OCI-LY1 (cell line): ENCODE measurements at regions not wholly inside any gene's neighbourhood (a gene's known extent, or its start where the extent isn't known, plus 50 kb on each side); places are given as distances from the start of the nearest gene placed in this dataset.

ENCODE experiments used
- H2AFZ ChIP-seq: fragments of 200-600 bp; sonication (generic), shearing (Covaris generic); 2 replicates; pipeline ENCODE4 v1.6.0; 2014; ENCODE audit warnings: antibody characterized with exemption, mild to moderate bottlenecking, low read length
- H3F3A ChIP-seq: fragments of 200-600 bp; sonication (generic), shearing (Covaris generic); 2 replicates; pipeline ENCODE4 v1.6.0; 2014; ENCODE audit warnings: mild to moderate bottlenecking, antibody characterized with exemption, low read length, moderate library complexity; ENCODE audit not compliant: insufficient read depth
- H3K27ac ChIP-seq: fragments of 200-600 bp; sonication (generic); 2 replicates; pipeline ENCODE4 v1.5.1; 2014; ENCODE audit warnings: low read length, mixed run types, mild to moderate bottlenecking, low read depth; ENCODE audit not compliant: poor library complexity, severe bottlenecking
- H3K27me3 ChIP-seq: fragments of 200-600 bp; sonication (generic); 2 replicates; pipeline ENCODE4 v1.6.0; 2014; ENCODE audit warnings: antibody characterized with exemption, mild to moderate bottlenecking, low read length, moderate library complexity; ENCODE audit not compliant: insufficient read depth
- H3K36me3 ChIP-seq: fragments of 200-600 bp; sonication (generic); 2 replicates; pipeline ENCODE4 v1.6.1; 2014; ENCODE audit warnings: mild to moderate bottlenecking, antibody characterized with exemption, low read length, moderate library complexity, mixed read lengths; ENCODE audit not compliant: insufficient read depth
- H3K4me1 ChIP-seq: fragments of 200-600 bp; sonication (generic); 2 replicates; pipeline ENCODE4 v1.5.1; 2014; ENCODE audit warnings: mild to moderate bottlenecking, low read length, moderate library complexity; ENCODE audit not compliant: insufficient read depth, severe bottlenecking
- H3K4me2 ChIP-seq: fragments of 200-600 bp; sonication (generic), shearing (Covaris generic); 2 replicates; pipeline ENCODE4 v1.6.1; 2014; ENCODE audit warnings: low read length
- H3K4me3 ChIP-seq: fragments of 200-600 bp; sonication (generic); 2 replicates; pipeline ENCODE4 v1.5.1; 2014; ENCODE audit warnings: low read length, low read depth, mild to moderate bottlenecking, mixed read lengths; ENCODE audit not compliant: poor library complexity, severe bottlenecking
- H3K79me2 ChIP-seq: fragments of 200-600 bp; shearing (Covaris generic); 2 replicates; pipeline ENCODE4 v1.6.1; 2016; ENCODE audit warnings: mixed run types, low read length, mixed read lengths; ENCODE audit not compliant: insufficient read depth
- H3K9ac ChIP-seq: fragments of 200-600 bp; sonication (generic), shearing (Covaris generic); 2 replicates; pipeline ENCODE4 v1.6.1; 2014; ENCODE audit warnings: mild to moderate bottlenecking, low read length, mixed read lengths
- H3K9me2 ChIP-seq: fragments of 200-600 bp; sonication (generic), shearing (Covaris generic); 2 replicates; pipeline ENCODE4 v1.6.1; 2014; ENCODE audit warnings: low read depth, mild to moderate bottlenecking, low read length, mixed read lengths
- H3K9me3 ChIP-seq: fragments of 200-600 bp; shearing (Covaris generic); 2 replicates; pipeline ENCODE4 v1.6.1; 2014; ENCODE audit warnings: low read length, mixed read lengths
- H4K20me1 ChIP-seq: fragments of 200-600 bp; sonication (generic), shearing (Covaris generic); 2 replicates; pipeline ENCODE4 v1.6.0; 2016; ENCODE audit warnings: mild to moderate bottlenecking, low read length; ENCODE audit not compliant: insufficient read depth
- EZH2 ChIP-seq: fragments of 200-600 bp; sonication (generic), shearing (Covaris generic); IDR thresholded peaks from 2 replicates; pipeline ENCODE4 v1.8.0; 2017; ENCODE audit warnings: borderline replicate concordance, mixed run types, mild to moderate bottlenecking, antibody characterized with exemption, low read length, moderate library complexity, mixed read lengths
- TF ChIP-seq, protein P1 (sequence below): fragments of 200-600 bp; sonication (generic), shearing (Covaris generic); IDR thresholded peaks from 2 replicates; pipeline ENCODE4 v1.5.1; 2017; ENCODE audit warnings: mild to moderate bottlenecking, antibody characterized with exemption, low read length, moderate library complexity, mixed read lengths

DNA sequence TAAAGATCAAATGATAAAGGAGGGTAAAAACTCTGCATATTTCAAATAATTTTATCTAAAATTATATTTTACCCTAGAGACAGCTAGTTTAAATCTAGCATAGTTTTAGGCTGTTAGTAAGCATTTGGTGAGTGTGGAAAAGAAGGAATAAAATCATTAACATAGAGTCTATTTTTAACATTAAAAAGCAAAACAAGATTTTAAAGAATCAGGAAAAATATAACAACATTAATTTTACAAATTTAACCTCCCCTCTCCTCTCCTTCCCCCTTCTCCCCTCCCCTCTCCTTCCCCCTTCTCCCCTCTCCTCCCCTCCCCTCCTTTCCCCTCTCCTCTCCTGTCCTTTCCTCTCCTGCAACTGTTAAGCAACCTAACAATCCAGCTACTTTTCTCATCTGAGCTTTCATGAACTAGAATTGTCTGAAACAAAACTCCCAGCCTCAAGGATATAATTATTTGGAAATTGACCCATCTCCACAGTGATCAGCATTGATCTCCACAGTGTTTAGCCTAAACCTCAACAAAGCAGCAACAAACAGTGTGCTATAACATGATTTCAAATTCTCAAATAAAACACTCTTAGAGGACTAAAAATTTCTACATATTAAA is 293.2 kb downstream of the PPP1R3A start:
- no peaks in the 10 kb centered on the region for H3K9me2 ChIP-seq
- no peak overlapping the region for H3K27ac ChIP-seq
- H3K9ac ChIP-seq: no peak overlapping the region
- no peak overlapping the region for H2AFZ ChIP-seq
- H3F3A ChIP-seq: no peaks in the 10 kb centered on the region
- no peaks in the 10 kb centered on the region for H3K27me3 ChIP-seq
- no peak overlapping the region for H3K4me3 ChIP-seq
- H4K20me1 ChIP-seq: no peaks in the 10 kb centered on the region
- no peaks in the 10 kb centered on the region for H3K36me3 ChIP-seq
- no peak overlapping the region for H3K4me2 ChIP-seq
- peaks cover 4% of the 10 kb centered on the region; the same call in 1 of the 2 replicates for H3K9me3 ChIP-seq
- no peaks in the 10 kb centered on the region for H3K4me1 ChIP-seq
- TF ChIP-seq, protein P1, sequence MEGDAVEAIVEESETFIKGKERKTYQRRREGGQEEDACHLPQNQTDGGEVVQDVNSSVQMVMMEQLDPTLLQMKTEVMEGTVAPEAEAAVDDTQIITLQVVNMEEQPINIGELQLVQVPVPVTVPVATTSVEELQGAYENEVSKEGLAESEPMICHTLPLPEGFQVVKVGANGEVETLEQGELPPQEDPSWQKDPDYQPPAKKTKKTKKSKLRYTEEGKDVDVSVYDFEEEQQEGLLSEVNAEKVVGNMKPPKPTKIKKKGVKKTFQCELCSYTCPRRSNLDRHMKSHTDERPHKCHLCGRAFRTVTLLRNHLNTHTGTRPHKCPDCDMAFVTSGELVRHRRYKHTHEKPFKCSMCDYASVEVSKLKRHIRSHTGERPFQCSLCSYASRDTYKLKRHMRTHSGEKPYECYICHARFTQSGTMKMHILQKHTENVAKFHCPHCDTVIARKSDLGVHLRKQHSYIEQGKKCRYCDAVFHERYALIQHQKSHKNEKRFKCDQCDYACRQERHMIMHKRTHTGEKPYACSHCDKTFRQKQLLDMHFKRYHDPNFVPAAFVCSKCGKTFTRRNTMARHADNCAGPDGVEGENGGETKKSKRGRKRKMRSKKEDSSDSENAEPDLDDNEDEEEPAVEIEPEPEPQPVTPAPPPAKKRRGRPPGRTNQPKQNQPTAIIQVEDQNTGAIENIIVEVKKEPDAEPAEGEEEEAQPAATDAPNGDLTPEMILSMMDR: no peak
- no peak for TF ChIP-seq EZH2
- H3K79me2 ChIP-seq: no peaks in the 10 kb centered on the region

DNA sequence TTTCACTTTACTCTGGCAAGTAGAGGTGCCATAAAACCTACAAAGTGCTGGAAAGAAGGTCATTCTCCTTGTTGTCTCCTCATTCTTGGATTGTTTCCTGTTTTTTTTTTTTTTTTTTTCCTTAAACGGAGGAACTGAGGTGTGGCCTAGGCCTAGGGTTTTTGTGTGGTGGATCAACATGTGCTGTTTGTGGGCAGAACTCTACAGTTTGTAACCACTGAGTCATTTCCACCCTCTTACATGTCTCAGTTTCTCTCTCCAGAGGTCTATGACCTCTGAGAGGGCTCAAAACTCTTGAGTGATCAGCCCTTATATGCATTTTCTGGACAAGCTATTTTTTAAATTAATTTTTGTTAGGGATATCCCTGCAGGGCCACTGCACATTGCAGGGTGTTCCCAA is 296.0 kb downstream of the PPP1R3A start:
- Histone ChIP-seq H3K27me3 (no peaks in the 10 kb centered on the region), H3K4me3 (no peak overlapping the region), H3K79me2 (no peaks in the 10 kb centered on the region), H2AFZ (no peak overlapping the region), H3K4me2 (no peak overlapping the region), H3K4me1 (no peaks in the 10 kb centered on the region), H3K9ac (no peak overlapping the region), H3K36me3 (no peaks in the 10 kb centered on the region), H3K27ac (no peak overlapping the region), H4K20me1 (no peaks in the 10 kb centered on the region), H3K9me3 (peaks cover 13% of the 10 kb centered on the region; the same call in 1 of the 2 replicates), H3F3A (no peaks in the 10 kb centered on the region), H3K9me2 (no peaks in the 10 kb centered on the region)
- TF ChIP-seq EZH2: no peak

DNA sequence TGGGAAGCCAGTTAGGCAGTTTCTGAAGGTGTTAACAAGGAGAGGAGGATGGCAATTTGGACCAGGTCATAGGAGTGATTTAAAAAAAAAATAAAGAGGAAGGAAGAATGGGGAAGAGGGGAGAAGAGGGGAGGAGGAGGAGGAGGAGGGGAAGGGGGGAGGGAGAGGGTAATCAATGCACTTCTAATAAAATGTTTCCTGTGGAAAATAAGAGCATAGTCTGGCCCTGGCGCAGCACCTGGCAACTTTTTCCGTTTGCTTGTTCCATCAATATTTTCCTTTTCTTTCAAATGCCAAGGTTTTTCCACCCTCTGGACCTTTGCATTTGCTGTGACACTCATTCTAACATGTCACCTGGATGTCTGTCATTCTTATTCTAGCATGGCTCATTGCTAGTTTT is 308.2 kb downstream of the PPP1R3A start:
- no peak overlapping the region for H2AFZ ChIP-seq

More for the DNA sequence above, 308.2 kb downstream of the PPP1R3A start:
- Histone ChIP-seq H3K79me2 (no peaks in the 10 kb centered on the region), H3K9me2 (no peaks in the 10 kb centered on the region), H4K20me1 (no peaks in the 10 kb centered on the region), H3K27ac (no peak overlapping the region), H3K9me3 (no peaks in the 10 kb centered on the region), H3K36me3 (no peaks in the 10 kb centered on the region), H3K27me3 (no peaks in the 10 kb centered on the region), H3K4me1 (no peaks in the 10 kb centered on the region), H3K4me2 (no peak overlapping the region), H3K9ac (no peak overlapping the region), H3F3A (no peaks in the 10 kb centered on the region), H3K4me3 (no peak overlapping the region)
- TF ChIP-seq, protein P1: no peak
- no peak for TF ChIP-seq EZH2
